RPMI8226 (cell line): ENCODE measurements at regions not wholly inside any gene's neighbourhood (a gene's known extent, or its start where the extent isn't known, plus 50 kb on each side); places are given as distances from the start of the nearest gene placed in this dataset.
A peak's percentile ranks its signal among the peaks of the same experiment; 100 is the strongest.

Experiments used
- DNase-seq: peaks from one replicate; pipeline ENCODE4 v3.0.0-alpha.2; 2015

DNA sequence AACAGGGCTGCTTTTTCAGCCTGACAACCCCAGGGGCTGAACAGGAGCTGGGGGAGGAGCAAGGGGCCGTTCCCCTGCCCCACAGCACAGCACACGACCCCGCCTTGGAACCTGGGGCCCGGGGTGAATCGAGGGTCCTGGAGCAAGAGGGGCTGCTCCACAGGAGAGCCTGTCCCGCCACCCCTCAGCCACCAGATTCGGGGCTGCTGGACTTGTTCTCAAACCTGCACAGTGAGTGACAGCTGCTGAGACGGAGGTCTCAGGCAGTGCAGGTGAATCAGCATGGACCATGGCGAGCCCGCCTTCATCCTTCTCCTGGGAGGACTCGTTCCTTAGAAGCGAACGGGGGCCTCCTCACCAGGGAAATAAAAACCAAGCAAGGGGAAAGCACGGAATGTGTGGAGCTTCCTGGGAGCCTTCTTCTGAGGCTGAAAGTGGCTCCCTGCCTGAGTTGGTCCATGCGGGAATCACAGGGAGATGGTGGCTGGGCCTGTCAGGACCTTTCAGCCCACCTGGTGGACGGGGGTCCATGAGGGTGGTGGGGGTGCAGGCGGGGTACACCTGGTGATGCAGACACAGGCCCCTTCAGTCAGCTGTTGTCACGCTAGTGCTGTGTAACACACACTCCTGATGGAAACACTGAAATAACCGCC is 125.4 kb downstream of the SIK1 start:
- DNase-seq: no peak

DNA sequence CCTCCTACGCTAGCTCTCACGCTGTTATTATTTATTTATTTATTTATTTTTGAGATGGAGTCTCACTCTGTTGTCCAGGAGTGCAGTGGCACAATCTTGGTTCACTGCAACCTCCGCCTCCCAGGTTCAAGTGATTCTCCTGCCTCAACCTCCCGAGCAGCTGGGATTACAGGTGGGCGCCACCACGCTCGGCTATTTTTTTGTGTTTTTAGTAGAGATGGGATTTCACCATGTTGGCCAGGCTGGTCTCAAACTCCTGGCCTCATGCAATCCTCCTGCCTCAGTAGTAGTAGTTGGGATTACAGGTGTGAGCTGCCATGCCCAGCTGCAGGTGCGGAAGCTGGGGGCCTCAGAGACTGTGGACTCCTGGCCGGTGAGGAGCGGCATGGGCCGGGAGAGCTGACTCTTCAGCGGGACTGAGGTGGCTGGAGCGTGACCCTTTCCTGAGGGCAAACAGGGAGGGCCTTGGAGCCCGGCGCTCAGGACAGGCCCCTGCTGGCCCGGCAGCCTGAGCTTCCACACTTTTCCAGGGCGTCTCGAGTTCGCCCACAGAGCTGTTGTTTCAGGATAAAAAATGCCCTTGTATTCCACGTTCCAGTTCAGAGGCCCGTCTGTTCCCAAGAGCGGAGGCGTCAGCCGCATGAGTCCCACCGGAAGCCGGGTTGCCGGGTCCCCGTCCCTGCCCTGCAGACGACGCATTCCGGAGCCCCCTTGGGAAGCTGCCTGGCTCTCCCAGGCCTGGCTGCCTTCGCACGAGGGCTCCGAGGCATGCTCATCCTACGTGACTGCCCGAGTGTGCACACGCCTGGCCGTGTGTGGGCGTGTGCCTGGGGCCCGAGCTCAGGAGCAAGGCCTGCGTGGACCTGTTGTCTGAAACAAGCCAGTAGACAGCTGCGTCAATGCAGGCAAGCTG is 126.2 kb downstream of the SIK1 start:
- no peak for DNase-seq

- no peak for DNase-seq
Measured at GRCh38 chr21:43299441-43300277, 127.3 kb downstream of the SIK1 start.

DNA sequence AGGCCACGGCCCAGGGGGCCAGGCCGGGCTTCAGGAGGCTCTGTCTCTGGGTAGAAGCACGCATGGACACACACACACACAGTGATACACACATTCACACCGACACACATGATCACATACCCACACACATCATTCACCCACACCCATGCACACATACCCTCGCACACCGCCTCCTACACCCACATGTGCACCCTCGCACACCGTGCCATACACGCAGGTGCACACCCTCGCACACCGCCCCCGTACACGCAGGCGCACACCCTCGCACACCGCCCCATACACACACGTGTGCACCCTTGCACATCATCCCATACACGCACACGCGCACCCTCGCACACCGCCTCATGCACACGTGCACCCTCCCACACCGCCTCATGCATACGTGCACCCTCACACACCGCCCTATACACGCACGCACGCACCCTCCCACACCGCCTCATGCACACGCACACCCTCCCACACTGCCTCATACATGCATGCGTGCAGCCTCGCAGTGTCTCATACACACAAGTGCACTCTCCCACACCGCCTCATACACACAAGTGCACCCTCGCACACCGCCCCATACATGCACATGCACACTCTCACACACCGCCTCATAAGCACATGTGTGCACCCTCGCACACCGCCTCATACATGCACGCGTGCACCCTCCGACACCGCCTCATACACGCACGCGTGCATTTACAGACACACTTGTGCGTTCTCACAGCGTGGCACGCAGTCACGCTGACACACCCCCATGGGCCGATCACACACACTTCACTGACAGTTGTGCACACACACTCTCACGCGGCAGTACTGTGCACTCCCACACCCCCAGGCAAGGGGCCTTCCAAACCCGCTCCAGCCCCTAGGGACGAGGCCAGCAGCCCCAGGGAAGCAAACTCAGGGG is 128.1 kb downstream of the SIK1 start:
- no peak for DNase-seq

GRCh38 chr21:43297989-43298388 is 128.9 kb downstream of the SIK1 start:
- DNase-seq: no peak

GRCh38 chr21:43297391-43297981 is 128.7 kb downstream of the CRYAA start:
- DNase-seq: no peak

- DNase-seq: peak; percentile 59
Measured at GRCh38 chr21:43295066-43295958, 126.5 kb downstream of the CRYAA start.

DNA sequence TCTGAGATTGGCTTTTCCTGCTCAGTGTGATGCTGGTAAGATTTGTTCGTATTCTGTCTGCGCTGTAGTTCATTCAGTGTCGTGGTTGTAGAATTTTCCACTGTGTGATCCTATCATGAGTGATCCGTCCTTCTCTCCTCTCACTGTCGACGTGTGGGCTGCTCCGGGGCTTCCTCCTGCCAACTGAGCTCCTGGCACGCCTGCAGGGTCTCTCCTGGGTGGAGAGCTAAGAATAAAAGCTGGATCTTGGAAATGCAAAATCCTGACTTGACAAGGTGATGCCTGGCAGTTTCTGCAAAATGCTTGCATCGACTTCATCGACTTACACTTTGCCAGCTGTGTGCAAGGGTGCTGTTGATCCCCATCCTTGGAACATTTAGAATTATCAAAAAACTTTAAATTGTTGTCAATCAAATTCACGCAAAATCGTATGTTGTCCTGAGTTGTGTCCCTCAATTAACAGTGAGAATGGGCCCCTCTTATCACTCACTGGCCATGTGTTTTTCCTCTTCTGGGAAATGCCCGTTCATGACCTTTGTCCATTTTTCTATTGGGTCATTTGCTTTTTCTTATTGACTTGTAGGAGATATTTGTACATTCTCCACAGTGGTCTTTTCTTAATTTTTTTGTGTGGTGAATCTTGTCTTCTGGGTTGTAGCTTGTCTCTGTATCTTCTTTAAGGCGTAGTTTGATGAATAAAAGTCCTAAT is 125.5 kb downstream of the CRYAA start:
- no peak for DNase-seq

DNA sequence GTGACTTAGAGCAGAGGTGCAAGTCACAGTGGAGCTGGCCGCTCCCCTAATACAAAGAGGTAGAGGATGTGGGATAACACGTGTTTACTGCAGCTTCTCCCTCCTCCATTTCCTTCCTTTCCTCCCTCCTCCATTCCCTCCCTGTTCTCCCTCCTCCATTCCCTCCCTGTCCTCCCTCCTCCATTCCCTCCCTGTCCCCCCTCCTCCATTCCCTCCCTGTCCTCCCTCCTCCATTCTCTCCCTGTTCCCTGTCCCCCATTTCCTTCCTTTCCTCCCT is 124.0 kb downstream of the CRYAA start:
- no peak for DNase-seq

- DNase-seq: no peak
Measured at GRCh38 chr21:43292041-43292865, 123.4 kb downstream of the CRYAA start.

DNA sequence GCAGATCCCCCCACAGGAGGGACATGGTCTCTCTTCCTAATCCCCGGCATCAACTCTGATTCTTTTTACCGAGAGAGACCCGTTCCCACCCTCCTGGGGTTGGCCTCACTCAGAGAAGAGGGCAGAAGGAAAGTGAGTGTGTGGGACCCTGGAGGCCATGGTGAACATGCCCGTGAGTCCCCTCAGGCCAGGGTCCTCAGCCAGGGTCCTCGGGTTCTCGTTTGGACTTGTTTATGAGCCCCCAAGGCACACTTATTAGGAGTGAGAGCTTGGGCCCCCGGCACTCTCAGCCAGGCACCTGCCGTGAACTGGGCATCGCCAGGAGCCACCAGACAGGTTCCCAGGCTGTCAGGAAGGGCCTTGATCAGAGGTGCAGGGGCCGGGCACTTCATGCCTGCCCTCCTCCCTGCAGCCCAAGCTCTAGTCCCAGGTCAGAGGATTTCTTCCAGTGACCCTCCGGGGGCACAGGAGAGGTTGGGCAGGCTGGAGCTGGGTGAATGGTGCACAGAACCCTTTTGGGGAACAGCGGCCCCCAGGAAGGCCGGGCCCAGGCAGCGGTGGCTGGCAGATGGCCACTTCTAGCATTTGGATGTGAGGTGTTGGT is 122.6 kb downstream of the CRYAA start:
- no peak for DNase-seq

DNA sequence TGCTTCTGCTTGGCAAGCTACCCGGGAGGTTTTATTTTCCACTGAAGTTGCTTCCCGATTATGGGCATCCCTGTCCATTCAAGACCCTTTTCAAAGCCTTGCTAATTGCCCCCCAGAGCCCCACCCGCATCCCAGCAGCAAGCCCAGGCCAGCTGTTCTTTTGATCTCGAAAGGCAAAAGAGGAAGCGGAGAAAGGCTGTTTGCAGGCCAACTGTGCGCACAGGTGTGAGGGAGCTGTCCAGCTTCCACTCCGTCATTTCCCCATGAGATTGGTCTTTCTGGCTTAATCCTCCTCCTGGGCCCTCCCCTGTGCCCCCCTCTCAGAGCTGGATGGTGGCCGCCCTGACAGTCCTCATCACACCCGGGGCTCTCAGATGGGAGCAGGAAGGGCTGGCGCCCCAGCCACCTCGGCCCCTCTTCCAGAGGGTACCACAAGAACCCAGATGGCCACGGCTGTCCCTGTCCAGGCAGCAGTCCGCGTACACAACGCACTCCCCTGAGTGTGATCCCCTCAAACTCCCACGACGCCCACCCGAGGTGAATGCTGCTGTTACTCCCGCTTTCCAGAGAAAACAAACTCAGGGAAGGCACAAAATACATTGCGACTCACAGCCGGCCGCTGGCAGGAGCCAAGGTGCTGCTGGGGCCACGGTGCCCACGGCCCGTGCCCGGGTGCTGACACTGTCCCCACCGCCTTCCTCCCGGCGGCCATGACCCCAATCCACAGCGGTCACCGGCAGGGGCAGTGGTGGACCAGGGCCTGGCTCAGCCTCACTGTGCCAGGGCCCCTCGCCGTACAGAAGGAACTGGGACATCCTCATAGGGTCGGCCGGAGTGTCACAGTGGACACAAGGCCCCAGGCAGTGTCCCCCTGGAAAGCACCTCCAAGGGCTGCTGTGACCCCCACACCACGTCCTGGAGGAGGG is 121.9 kb downstream of the CRYAA start:
- peak; percentile 82 for DNase-seq

- DNase-seq: no peak
Measured at GRCh38 chr21:43289966-43290365, 121.2 kb downstream of the CRYAA start.

DNA sequence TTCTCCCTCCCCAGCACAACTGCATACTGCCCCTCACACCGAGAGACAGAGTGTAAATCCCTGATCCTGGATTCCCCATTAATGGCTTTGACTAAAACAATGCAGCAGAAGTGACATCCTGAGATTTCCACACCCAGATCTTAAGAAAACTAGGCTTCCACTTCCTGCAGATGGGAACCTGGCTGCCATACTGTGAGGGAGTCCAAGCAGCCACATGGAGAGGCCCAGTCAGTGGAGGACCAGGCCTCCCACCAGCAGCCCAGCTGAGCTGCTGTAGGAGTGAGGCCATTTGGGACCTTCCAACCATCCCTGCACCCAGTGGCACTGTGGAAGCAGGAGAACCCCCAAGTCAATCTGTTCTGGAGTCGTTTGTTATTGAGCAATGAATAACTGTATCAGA is 120.6 kb downstream of the CRYAA start:
- no peak for DNase-seq

DNA sequence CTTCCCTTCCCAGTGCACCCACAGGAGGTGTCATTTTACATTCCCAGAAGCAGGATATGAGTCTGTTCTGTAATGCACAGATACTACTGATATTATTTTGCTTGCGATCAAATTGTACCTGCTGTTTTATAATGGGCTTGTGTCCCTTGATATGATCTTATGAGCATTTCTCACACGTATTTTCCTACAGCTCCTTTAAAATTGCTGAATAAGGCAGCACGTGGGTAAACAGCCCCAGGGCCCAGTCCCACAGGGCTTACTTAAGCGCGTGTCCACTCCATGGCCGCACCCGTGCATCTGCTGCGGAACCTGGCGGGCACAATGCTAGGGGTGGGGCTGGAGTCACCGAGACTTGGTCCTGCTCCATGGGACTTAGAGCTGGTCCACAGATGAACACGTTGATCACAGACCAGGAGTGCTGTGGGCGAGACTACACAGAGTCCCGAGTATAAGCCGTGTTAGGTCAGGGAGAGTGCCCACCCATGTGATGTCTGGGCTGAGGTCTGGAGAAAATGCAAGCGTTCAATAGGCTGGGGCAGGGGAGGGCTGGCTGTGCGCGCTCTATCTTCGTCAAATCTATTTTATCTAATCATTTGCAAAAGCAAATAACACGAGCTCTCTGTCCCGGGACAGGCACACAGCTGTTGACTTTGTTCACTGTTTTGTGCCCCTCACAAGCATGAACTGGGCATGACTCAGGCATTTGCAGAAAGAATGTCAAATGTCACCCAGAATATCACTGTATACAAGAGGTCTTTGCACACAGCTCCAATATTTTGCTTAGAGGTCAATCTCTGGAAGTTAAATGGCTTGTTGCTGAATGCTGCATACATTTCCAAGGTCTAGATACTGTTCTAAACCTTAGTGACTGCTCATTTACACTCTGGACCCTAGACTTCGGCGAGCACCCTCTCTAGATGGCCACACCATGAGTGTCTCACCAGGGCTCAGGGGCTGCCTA is 119.3 kb downstream of the CRYAA start:
- no peak for DNase-seq

DNA sequence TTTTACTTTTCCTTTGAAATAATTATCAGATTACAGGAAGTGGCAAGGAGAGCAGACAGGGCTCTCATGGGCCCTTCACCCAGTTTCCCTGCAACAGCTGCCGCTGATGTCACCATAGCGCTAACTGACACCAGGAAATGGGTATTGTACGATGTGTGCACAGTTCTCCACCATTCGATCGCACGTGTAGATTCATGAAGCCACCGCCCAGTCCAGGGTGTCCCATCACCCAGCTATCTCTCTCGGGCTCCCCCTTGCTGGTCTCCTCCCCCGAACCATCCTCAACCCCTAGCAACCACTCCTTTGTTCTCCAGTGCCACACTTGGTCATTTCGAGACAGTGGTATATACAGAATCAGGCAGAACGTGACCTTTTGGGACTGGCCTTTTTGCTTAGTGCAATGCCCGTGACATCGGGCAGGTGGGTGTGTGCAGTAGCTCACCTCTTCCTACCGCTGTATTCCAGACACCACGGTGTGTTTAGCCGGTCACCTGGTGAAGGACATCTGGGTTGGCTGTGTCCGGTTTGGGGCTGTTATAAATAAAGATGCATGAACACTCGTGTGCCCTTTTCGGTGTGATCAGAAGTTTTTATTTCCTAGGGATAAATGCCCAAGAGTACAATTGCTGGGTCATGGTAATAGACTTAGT is 118.4 kb downstream of the CRYAA start:
- DNase-seq: no peak
